Mucosa of rectum (tissue), 2 donors: ENCODE measurements at regions not wholly inside any gene's neighbourhood (a gene's known extent, or its start where the extent isn't known, plus 50 kb on each side); places are given as distances from the start of the nearest gene placed in this dataset.

ENCODE experiments used
- H3K27ac ChIP-seq, 2 donors: one replicate each; pipeline ENCODE4 v1.7.0; 2013; ENCODE audit warnings: inconsistent platforms in 2 of 2, low read depth in 2 of 2, low read length in 2 of 2
- H3K27me3 ChIP-seq, 2 donors: one replicate each; pipeline ENCODE4 v1.7.0; 2013; ENCODE audit warnings: low read length in 2 of 2; ENCODE audit not compliant: control insufficient read depth in 2 of 2, insufficient read depth in 2 of 2
- H3K36me3 ChIP-seq, 2 donors: one replicate each; pipeline ENCODE4 v1.7.0; 2013; ENCODE audit warnings: low read length in 2 of 2; ENCODE audit not compliant: control insufficient read depth in 2 of 2, insufficient read depth in 2 of 2
- H3K4me1 ChIP-seq, 2 donors: one replicate each; pipeline ENCODE4 v1.7.0; 2013; ENCODE audit warnings: low read length in 2 of 2, mild to moderate bottlenecking in 1 of 2; ENCODE audit not compliant: control insufficient read depth in 2 of 2, insufficient read depth in 2 of 2
- H3K4me3 ChIP-seq, 2 donors: one replicate each; pipeline ENCODE4 v1.7.0; 2013; ENCODE audit warnings: low read length in 2 of 2
- H3K9ac ChIP-seq, 2 donors: one replicate each; pipeline ENCODE4 v1.7.0; 2013; ENCODE audit warnings: low read length in 2 of 2, low read depth in 1 of 2, mild to moderate bottlenecking in 1 of 2
- H3K9me3 ChIP-seq, 2 donors: one replicate each; pipeline ENCODE4 v1.7.0; 2013; ENCODE audit warnings: low read length in 2 of 2; ENCODE audit not compliant: control insufficient read depth in 2 of 2
- donor health status: healthy.
- donor health status: Normal muscosa, but diverticular disease.

DNA sequence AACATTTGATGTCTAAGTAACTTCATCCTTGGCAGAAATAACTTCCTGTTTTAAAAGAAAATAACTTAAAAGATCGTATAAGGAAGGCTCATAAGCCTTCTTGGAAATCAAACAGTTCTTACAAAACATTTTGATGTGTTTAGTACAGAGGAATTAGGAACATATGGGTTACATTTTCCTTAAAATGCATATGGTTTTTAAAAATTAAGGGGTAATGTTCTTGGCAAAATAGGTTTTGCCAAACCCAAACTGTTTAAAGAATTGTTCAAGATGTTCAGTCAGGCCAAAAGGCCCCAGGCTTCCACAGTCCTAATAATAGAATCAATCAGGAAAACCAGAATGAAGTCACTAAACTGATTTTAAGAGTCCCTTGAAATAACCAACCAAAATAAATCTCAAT, 142.7 kb upstream of the SLC35B3 start:
- no peak overlapping the region for H3K4me3 ChIP-seq
- no peaks in the 10 kb centered on the region for H3K4me1 ChIP-seq
- no peaks in the 10 kb centered on the region for H3K9me3 ChIP-seq
- H3K27ac ChIP-seq: no peak overlapping the region
- no peak overlapping the region for H3K9ac ChIP-seq
- H3K27me3 ChIP-seq: no peaks in the 10 kb centered on the region
- H3K36me3 ChIP-seq: no peaks in the 10 kb centered on the region

- no peaks in the 10 kb centered on the region for H3K9me3 ChIP-seq
- H3K27me3 ChIP-seq: no peaks in the 10 kb centered on the region
- H3K27ac ChIP-seq: no peak overlapping the region
- H3K36me3 ChIP-seq: no peaks in the 10 kb centered on the region
- no peak overlapping the region for H3K4me3 ChIP-seq
- no peaks in the 10 kb centered on the region for H3K4me1 ChIP-seq
- H3K9ac ChIP-seq: no peak overlapping the region
Measured at GRCh38 chr6:8574749-8575468, 139.6 kb upstream of the SLC35B3 start.

DNA sequence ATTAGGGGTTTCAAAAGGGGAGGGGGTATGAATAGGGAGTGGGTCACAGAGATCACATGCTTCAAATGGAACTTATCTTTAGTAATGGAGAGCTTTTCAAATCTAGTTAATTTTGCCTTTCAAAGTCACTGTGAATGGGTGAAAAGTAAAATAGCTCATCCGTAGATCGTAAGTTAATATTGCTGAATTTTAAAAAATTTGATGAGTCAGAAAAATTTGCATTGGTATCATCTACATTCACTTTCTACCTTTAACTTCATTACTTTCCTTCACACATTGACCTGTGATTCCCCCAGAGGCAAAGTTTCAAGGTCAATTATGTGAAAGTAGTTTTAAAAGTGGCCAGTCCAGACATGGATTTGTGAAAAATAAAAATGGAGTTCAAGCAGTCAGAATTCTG, 139.0 kb upstream of the SLC35B3 start:
- Histone ChIP-seq H3K9ac (no peak overlapping the region), H3K4me3 (no peak overlapping the region), H3K27me3 (no peaks in the 10 kb centered on the region), H3K4me1 (no peaks in the 10 kb centered on the region), H3K9me3 (no peaks in the 10 kb centered on the region), H3K36me3 (no peaks in the 10 kb centered on the region), H3K27ac (no peak overlapping the region)

- Histone ChIP-seq H3K27me3 (no peaks in the 10 kb centered on the region), H3K9ac (no peak overlapping the region), H3K36me3 (no peaks in the 10 kb centered on the region), H3K4me1 (no peaks in the 10 kb centered on the region), H3K9me3 (no peaks in the 10 kb centered on the region), H3K27ac (no peak overlapping the region), H3K4me3 (no peak overlapping the region)
Measured at GRCh38 chr6:8570256-8570920, 135.0 kb upstream of the SLC35B3 start.

DNA sequence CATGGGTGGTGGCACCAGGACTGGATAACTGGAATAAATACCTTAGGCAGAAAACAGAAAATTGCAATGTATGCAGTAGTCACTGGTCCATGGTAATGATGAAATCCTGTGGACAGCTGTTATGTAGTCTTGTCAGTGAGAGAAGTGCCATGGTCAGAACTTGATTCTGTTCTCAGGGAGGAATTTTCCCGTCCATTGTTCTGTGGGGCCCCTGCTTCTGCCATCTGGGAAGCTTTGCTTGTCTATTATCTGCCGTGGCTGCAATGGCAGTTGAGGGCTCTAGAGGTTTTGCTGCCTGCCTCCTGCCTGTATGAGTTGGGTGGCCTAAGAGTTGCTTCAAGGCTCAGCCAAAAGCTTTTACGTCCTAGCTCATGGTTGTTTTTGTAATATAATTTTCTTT, 126.8 kb upstream of the SLC35B3 start:
- H3K36me3 ChIP-seq: no peaks in the 10 kb centered on the region
- no peak overlapping the region for H3K4me3 ChIP-seq
- H3K27me3 ChIP-seq: no peaks in the 10 kb centered on the region
- H3K27ac ChIP-seq: no peak overlapping the region
- H3K4me1 ChIP-seq: no peaks in the 10 kb centered on the region
- no peaks in the 10 kb centered on the region for H3K9me3 ChIP-seq
- no peak overlapping the region for H3K9ac ChIP-seq

DNA sequence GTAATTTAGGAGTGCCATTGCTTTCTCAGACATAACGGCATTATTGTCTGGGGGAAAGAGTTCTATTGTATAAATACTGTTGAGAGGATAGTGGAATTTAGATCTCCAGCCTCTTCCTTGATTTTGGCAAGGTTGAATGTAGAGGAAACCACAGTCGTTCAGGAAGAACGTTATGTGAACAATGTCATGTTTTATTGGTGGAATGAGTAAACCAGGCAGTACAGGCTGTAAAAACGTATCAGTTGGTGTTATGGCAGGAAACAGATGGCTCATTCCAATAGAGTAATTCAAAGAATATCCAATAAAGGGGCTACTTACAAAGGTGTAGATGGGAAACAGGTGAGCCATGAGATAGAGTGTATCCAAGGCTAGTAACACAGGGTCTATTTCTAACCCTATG, 123.6 kb upstream of the SLC35B3 start:
- no peak overlapping the region for H3K9ac ChIP-seq
- no peaks in the 10 kb centered on the region for H3K27me3 ChIP-seq
- H3K4me1 ChIP-seq: no peaks in the 10 kb centered on the region
- H3K36me3 ChIP-seq: no peaks in the 10 kb centered on the region
- H3K9me3 ChIP-seq: no peaks in the 10 kb centered on the region
- no peak overlapping the region for H3K4me3 ChIP-seq
- H3K27ac ChIP-seq: no peak overlapping the region

GRCh38 chr6:8557014-8557748, 121.8 kb upstream of the SLC35B3 start:
- H3K4me1 ChIP-seq: no peaks in the 10 kb centered on the region
- no peaks in the 10 kb centered on the region for H3K27me3 ChIP-seq
- H3K36me3 ChIP-seq: no peaks in the 10 kb centered on the region
- H3K9me3 ChIP-seq: no peaks in the 10 kb centered on the region
- no peak overlapping the region for H3K27ac ChIP-seq
- no peak overlapping the region for H3K9ac ChIP-seq
- H3K4me3 ChIP-seq: no peak overlapping the region

DNA sequence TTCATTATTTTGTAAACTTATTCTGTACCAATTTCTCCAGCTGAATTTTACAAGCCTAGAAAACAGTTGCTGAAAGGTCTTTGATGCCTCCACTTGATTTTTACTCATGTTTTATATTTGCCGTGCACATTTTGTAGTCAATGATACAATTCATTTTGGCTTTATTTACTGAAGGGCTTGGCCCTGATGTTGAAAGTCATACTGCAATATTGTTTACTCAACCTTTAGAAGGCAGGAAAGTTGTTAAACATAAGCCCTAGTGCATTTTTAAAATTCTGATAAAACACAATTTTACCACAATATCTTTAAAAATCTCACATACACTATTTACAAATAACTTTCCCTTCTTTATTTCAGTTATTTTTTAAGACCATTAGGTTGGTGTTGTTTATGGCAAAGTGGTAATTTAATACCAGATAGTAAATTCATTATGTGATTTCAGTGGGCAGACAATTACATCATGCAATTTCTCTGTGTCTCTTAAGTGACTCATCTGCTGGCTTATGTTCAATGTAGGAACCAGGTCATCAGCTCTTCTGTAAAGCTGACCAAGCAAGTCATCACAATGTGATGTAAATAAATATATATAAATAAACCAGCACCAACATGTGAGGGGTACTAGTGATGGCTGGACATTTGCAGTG, 121.1 kb upstream of the SLC35B3 start:
- H3K36me3 ChIP-seq: no peaks in the 10 kb centered on the region
- no peak overlapping the region for H3K27ac ChIP-seq
- no peak overlapping the region for H3K4me3 ChIP-seq
- H3K4me1 ChIP-seq: no peaks in the 10 kb centered on the region
- H3K27me3 ChIP-seq: no peaks in the 10 kb centered on the region
- no peaks in the 10 kb centered on the region for H3K9me3 ChIP-seq
- no peak overlapping the region for H3K9ac ChIP-seq

DNA sequence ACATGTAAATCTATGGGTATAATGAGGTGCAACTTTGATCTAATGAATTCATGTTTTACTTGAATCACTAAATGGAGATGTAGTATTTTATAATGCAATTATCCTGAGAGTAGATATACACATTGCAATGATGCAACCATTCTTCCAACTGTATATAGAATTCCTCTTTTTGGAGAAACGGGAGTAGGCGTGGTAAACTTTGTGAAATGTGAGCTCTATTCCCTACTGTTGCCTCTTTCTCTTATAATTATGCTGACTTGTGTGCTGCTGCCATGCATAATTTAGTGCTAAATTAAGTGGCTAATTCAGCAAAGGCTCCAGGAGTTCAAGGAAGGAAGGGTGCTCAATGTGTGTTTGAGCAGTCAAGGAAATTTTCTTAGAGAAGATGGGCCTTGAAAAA, 116.6 kb upstream of the SLC35B3 start:
- no peak overlapping the region for H3K9ac ChIP-seq
- H3K27me3 ChIP-seq: no peaks in the 10 kb centered on the region
- no peaks in the 10 kb centered on the region for H3K36me3 ChIP-seq
- H3K4me3 ChIP-seq: no peak overlapping the region
- H3K9me3 ChIP-seq: no peaks in the 10 kb centered on the region
- no peak overlapping the region for H3K27ac ChIP-seq
- H3K4me1 ChIP-seq: no peaks in the 10 kb centered on the region

DNA sequence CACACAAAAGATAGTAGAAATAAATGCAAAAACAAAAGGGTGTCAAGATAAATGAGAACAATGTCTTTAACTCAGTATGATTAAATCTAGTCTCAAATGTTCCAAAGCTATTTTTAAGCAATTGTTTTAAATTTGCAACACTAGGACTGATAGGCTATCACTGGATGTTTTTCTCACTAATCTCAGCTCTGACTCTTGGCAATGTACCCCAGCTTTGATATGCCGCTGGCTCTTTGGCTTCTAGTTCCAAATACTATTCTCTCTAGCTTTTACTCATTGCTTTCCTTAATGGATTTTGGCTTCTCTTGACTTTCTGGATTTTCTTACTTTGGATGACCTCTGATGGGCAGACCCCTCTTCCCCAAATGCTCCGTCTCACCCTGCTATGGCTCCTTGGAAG, 116.0 kb upstream of the SLC35B3 start:
- Histone ChIP-seq H3K27me3 (no peaks in the 10 kb centered on the region), H3K4me3 (no peak overlapping the region), H3K9me3 (no peaks in the 10 kb centered on the region), H3K4me1 (no peaks in the 10 kb centered on the region), H3K9ac (no peak overlapping the region), H3K27ac (no peak overlapping the region), H3K36me3 (no peaks in the 10 kb centered on the region)
